Hematopoietic multipotent progenitor cell treated with erythropoietin and hydrocortisone succinate and interleukin-3 and kit ligand, for 8 days (in vitro differentiated cells): ENCODE measurements at regions not wholly inside any gene's neighbourhood (a gene's known extent, or its start where the extent isn't known, plus 50 kb on each side); places are given as distances from the start of the nearest gene placed in this dataset.
"Not testable (repeated sequence)": the region's sequence is repeated elsewhere in the genome, so short reads cannot be mapped to it uniquely, and the experiment has no call there.

ENCODE experiments used
- DNase-seq: peaks from one replicate; pipeline ENCODE4 v3.0.0-alpha.2; 2015

GRCh38 chr13:59024434-59024833 lies 1139.3 kb downstream of the DIAPH3 start:
- no peak for DNase-seq

- DNase-seq = no peak
These were observed 1129.5 kb downstream of the DIAPH3 start for GRCh38 chr13:59034198-59034597.

- no peak for DNase-seq
These were observed 1124.9 kb downstream of the DIAPH3 start for GRCh38 chr13:59038824-59039223.

GRCh38 chr13:59043016-59043415 lies 1120.7 kb downstream of the DIAPH3 start:
- DNase-seq = no peak

- DNase-seq = no peak
These were observed 1116.2 kb downstream of the DIAPH3 start for GRCh38 chr13:59047546-59047945.

GRCh38 chr13:59061621-59062020 lies 1102.1 kb downstream of the DIAPH3 start:
- no peak for DNase-seq

- DNase-seq = no peak
These were observed 1099.7 kb downstream of the DIAPH3 start for GRCh38 chr13:59064042-59064441.

- DNase-seq = not testable (repeated sequence)
These were observed 1087.3 kb downstream of the DIAPH3 start for GRCh38 chr13:59076386-59076785.

- DNase-seq = no peak
These were observed 1077.6 kb downstream of the DIAPH3 start for GRCh38 chr13:59086147-59086546.

GRCh38 chr13:59088716-59089115 lies 1075.0 kb downstream of the DIAPH3 start:
- DNase-seq = no peak

- DNase-seq = no peak
These were observed 1069.5 kb downstream of the DIAPH3 start for GRCh38 chr13:59094181-59094580.

- no peak for DNase-seq
These were observed 1064.3 kb downstream of the DIAPH3 start for GRCh38 chr13:59099182-59099974.

GRCh38 chr13:59103004-59103768 lies 1060.5 kb downstream of the DIAPH3 start:
- DNase-seq = no peak

GRCh38 chr13:59111751-59112171 lies 1052.0 kb downstream of the DIAPH3 start:
- DNase-seq = no peak

- no peak for DNase-seq
These were observed 1051.5 kb downstream of the DIAPH3 start for GRCh38 chr13:59112221-59112718.

GRCh38 chr13:59119475-59119874 lies 1044.3 kb downstream of the DIAPH3 start:
- no peak for DNase-seq

GRCh38 chr13:59120297-59120843 lies 1043.4 kb downstream of the DIAPH3 start:
- DNase-seq = no peak

- no peak for DNase-seq
These were observed 1042.2 kb downstream of the DIAPH3 start for GRCh38 chr13:59121507-59121906.

- no peak for DNase-seq
These were observed 1037.3 kb downstream of the DIAPH3 start for GRCh38 chr13:59126474-59126873.

GRCh38 chr13:59133903-59134302 lies 1029.8 kb downstream of the DIAPH3 start:
- DNase-seq = no peak

GRCh38 chr13:59144700-59145099 lies 1019.0 kb downstream of the DIAPH3 start:
- DNase-seq = no peak

- DNase-seq = no peak
These were observed 1018.3 kb downstream of the DIAPH3 start for GRCh38 chr13:59145381-59145780.

GRCh38 chr13:59157181-59157580 lies 1006.5 kb downstream of the DIAPH3 start:
- DNase-seq = no peak

GRCh38 chr13:59166174-59166573 lies 997.6 kb downstream of the DIAPH3 start:
- no peak for DNase-seq
